ENCODE measurements at regions not wholly inside any gene's neighbourhood (a gene's known extent, or its start where the extent isn't known, plus 50 kb on each side); places are given as distances from the start of the nearest gene placed in this dataset.

- Histone ChIP-seq H3K4me3 (ENCODE audit: low read depth, low read length) (no peak overlapping the region), H3K27ac (ENCODE audit: low read depth, low read length) (no peak overlapping the region), H3K27me3 (ENCODE audit: control insufficient read depth, insufficient read depth, low read length) (no peaks in the 10 kb centered on the region), H3K9me3 (ENCODE audit: control insufficient read depth, insufficient read depth, low read length) (no peaks in the 10 kb centered on the region)
- ChIA-PET POLR2A (no interaction called here), CTCF (no interaction called here)
- DNase-seq (ENCODE audit: low read depth, low spot score), result no peak
- TF ChIP-seq, protein P1, sequence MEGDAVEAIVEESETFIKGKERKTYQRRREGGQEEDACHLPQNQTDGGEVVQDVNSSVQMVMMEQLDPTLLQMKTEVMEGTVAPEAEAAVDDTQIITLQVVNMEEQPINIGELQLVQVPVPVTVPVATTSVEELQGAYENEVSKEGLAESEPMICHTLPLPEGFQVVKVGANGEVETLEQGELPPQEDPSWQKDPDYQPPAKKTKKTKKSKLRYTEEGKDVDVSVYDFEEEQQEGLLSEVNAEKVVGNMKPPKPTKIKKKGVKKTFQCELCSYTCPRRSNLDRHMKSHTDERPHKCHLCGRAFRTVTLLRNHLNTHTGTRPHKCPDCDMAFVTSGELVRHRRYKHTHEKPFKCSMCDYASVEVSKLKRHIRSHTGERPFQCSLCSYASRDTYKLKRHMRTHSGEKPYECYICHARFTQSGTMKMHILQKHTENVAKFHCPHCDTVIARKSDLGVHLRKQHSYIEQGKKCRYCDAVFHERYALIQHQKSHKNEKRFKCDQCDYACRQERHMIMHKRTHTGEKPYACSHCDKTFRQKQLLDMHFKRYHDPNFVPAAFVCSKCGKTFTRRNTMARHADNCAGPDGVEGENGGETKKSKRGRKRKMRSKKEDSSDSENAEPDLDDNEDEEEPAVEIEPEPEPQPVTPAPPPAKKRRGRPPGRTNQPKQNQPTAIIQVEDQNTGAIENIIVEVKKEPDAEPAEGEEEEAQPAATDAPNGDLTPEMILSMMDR (IDR thresholded peaks at IDR 0.05; ENCODE audit: low read depth, low read length), result no peak
Measured at GRCh38 chr9:12391839-12392509, 301.2 kb upstream of the TYRP1 start.

GRCh38 chr9:12394105-12394504 is 299.1 kb upstream of the TYRP1 start:
- TF ChIP-seq, protein P1 (IDR thresholded peaks at IDR 0.05; ENCODE audit: low read depth, low read length), result no peak
- ChIA-PET POLR2A (no interaction called here), CTCF (no interaction called here)
- Histone ChIP-seq H3K9me3 (ENCODE audit: control insufficient read depth, insufficient read depth, low read length) (no peaks in the 10 kb centered on the region), H3K4me3 (ENCODE audit: low read depth, low read length) (no peak overlapping the region), H3K27ac (ENCODE audit: low read depth, low read length) (no peak overlapping the region), H3K27me3 (ENCODE audit: control insufficient read depth, insufficient read depth, low read length) (no peaks in the 10 kb centered on the region)
- DNase-seq (ENCODE audit: low read depth, low spot score), result no peak

DNA sequence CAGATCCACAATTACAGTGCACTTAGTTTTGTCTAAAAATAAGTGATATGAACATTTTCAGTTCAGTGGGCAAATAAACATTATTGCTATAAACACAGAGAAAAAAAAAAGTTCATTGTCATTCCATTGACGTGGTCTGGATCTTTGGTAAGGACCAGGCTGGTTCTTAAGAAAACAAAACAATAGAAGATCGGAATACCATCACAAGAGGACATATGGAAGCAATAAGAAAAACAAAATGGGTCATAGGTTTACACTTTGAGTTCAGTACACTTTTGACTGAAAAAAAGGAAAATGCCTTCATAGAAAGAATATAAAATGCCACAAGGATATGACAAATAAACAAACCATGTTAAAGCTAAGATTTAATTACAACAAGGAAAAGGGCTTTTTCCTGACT is 289.5 kb upstream of the TYRP1 start:
- ChIA-PET CTCF (interaction anchor here (0.6 kb wide), 1 partner anchor 59 kb away, joined by 4 read pairs; no protein-coding TSS in a partner anchor), POLR2A (no interaction called here)
- Histone ChIP-seq H3K4me3 (ENCODE audit: low read depth, low read length) (no peak overlapping the region), H3K27ac (ENCODE audit: low read depth, low read length) (no peak overlapping the region), H3K27me3 (ENCODE audit: control insufficient read depth, insufficient read depth, low read length) (no peaks in the 10 kb centered on the region), H3K9me3 (ENCODE audit: control insufficient read depth, insufficient read depth, low read length) (no peaks in the 10 kb centered on the region)
- DNase-seq (ENCODE audit: low read depth, low spot score), result no peak
- TF ChIP-seq, protein P1 (IDR thresholded peaks at IDR 0.05; ENCODE audit: low read depth, low read length), result no peak

- Histone ChIP-seq H3K27me3 (ENCODE audit: control insufficient read depth, insufficient read depth, low read length) (no peaks in the 10 kb centered on the region), H3K4me3 (ENCODE audit: low read depth, low read length) (no peak overlapping the region), H3K27ac (ENCODE audit: low read depth, low read length) (no peak overlapping the region), H3K9me3 (ENCODE audit: control insufficient read depth, insufficient read depth, low read length) (no peaks in the 10 kb centered on the region; the same call in 1 of the 2 replicates)
- TF ChIP-seq, protein P1 (IDR thresholded peaks at IDR 0.05; ENCODE audit: low read depth, low read length), result no peak
- no peak for DNase-seq (ENCODE audit: low read depth, low spot score)
- ChIA-PET POLR2A (no interaction called here), CTCF (no interaction called here)
Measured at GRCh38 chr9:12413986-12414385, 279.2 kb upstream of the TYRP1 start.

- Histone ChIP-seq H3K27me3 (ENCODE audit: control insufficient read depth, insufficient read depth, low read length) (no peaks in the 10 kb centered on the region), H3K27ac (ENCODE audit: low read depth, low read length) (no peak overlapping the region), H3K4me3 (ENCODE audit: low read depth, low read length) (no peak overlapping the region), H3K9me3 (ENCODE audit: control insufficient read depth, insufficient read depth, low read length) (no peaks in the 10 kb centered on the region; the same call in 1 of the 2 replicates)
- CTCF ChIA-PET, result no interaction called here
- no peak for DNase-seq (ENCODE audit: low read depth, low spot score)
- TF ChIP-seq, protein P1 (IDR thresholded peaks at IDR 0.05; ENCODE audit: low read depth, low read length), result no peak
- POLR2A ChIA-PET, result no interaction called here
Measured at GRCh38 chr9:12414514-12414913, 278.7 kb upstream of the TYRP1 start.
